NOMO-1 treated with DMSO at 0.1 percent for 48 hours (cell line): ENCODE measurements at regions not wholly inside any gene's neighbourhood (a gene's known extent, or its start where the extent isn't known, plus 50 kb on each side); places are given as distances from the start of the nearest gene placed in this dataset.
"Not testable (repeated sequence)": the region's sequence is repeated elsewhere in the genome, so short reads cannot be mapped to it uniquely, and the experiment has no call there.

ENCODE experiments used
- DNase-seq: peaks from one replicate; lab custom pipeline; 2025; ENCODE audit not compliant: unreplicated experiment; lab: John Stamatoyannopoulos, UW

DNA sequence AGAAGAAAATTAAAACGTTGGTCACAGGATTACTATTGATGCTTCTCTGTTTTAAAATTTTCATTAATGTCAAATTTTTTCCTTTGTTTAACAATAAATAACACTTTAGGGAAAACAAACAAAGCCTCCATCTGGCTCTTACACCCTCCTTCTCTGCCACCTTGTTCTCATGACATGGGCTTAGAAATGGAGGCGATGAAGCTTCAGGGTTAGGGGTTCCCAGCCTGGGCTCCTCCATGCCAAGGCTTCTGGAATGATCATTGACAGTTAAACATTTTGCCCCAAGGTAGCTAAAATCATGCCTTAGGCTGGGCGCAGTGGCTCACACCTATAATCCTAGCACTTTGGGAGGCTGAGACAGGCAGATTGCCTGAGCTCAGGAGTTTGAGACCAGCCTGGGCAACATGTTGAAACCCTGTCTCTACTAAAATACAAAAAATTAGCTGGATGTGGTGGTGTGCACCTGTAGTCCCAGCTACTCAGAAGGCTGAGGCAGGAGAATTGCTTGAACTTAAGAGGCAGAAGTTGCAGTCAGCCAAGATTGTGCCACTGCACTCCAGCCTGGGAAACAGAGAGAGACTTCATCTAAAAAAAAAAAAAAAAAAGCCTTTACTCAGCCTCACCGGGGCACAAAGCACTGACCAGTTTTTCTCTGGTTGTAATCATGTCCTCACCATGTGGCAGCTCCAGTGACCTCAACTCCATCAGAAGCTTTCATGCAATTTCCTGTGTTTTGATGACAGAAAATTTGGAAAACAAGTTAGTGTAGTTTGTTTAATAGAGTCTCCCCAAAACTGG is 125.1 kb downstream of the MYCN start:
- DNase-seq: not testable (repeated sequence)

GRCh38 chr2:16064745-16065144 is 124.4 kb downstream of the MYCN start:
- DNase-seq: no peak

- no peak for DNase-seq
Observed at GRCh38 chr2:16063955-16064633, 123.7 kb downstream of the MYCN start.

DNA sequence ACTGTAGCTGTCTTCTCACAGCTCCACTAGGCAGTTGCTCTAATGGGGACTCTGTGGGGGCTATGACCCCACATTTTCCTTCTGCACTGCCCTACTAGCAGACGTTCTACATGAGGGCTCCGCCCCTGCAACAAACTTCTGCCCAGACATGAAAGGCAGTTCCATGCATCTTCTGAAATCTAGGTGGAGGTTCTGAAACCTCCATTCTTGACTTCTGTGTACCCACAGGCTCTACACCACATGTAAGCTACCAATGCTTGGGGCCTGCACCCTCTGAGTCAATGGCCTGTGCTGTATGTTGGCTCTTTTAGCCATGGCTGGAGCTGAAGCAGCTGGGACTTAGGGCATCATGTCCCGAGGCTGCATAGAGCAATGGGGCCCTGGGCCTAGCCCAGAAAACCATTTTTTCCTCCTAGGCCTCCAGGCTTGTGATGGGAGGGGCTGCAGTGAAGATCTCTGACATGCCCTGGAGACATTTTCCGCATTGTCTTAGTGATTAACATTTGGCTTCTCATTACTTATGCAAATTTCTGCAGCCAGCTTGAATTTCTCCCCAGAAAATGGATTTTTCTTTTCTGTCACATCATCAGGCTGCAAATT is 123.0 kb downstream of the MYCN start:
- DNase-seq: no peak

- DNase-seq: no peak
Observed at GRCh38 chr2:16062471-16063250, 122.3 kb downstream of the MYCN start.

DNA sequence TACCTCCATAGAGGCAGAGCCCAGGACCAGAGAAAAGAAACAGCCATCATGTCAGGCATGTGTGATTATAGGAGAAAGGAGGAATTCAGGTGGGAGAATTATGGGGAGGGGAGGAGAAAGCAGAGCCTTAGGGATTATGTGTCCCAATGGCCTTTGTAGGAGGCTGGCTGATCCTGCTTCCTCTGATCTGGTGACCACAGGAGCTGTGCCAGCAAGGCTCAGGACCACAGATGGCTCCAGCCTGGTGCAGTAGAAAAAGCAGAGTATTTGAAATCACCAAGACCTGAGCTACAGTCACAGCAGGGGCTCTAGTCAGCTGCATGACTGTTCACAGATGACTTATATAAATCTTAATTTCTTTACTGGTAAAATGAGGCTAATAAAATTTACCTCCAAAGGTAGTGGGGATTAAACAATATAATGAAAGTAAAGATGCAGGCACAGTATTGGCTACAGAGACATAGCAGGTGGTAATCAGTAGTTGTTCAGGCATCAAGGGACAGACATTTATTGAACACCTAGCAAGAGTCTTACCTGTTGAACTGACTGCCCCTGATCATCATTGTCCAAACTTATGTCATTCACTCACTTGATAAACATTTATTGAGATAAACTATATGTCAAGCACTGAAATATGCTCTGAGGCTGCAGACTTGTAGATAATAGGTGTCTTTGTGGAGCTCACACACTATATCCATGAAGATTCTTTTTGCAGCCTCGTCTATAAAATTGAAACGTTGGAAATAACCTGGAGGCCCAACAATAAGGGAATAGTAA is 121.3 kb downstream of the MYCN start:
- DNase-seq: no peak

GRCh38 chr2:16060936-16061338 is 120.6 kb downstream of the MYCN start:
- no peak for DNase-seq

DNA sequence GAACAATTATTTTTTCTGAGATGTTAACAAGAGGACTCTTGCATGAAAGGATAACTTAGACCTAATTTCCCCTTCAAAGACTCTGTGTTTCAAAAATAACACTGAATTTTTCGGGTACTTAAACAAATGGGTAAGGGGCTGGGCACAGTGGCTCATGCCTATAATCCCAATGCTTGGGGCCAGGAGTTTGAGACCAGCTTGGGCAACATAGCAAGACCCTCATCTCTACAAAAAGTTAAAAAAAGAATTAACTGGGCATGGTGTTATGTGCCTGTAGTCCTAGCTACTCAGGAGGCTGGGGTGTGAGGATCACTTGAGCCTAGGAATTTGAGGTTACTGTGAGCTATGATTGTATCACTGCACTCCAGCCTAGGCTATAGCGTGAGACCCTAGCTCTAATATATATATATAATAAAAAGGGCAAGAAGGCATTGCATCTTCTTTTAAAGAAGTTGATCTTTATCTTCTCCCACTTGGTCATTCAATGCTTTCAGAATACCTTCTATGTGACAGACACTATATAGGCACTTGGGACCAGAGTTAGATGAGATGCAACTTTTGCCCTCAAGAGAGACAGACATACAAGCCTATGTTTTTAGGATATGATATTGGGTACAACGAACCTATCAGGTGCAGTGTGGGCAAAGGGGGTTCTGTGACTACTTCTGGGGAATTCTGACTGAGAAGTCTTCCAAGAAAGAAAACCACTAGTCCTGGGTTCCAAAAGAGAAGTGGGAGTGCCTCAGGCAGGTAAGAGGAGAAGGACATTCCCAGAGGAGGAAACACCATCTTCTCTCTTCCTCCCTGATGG is 120.0 kb downstream of the MYCN start:
- no peak for DNase-seq

DNA sequence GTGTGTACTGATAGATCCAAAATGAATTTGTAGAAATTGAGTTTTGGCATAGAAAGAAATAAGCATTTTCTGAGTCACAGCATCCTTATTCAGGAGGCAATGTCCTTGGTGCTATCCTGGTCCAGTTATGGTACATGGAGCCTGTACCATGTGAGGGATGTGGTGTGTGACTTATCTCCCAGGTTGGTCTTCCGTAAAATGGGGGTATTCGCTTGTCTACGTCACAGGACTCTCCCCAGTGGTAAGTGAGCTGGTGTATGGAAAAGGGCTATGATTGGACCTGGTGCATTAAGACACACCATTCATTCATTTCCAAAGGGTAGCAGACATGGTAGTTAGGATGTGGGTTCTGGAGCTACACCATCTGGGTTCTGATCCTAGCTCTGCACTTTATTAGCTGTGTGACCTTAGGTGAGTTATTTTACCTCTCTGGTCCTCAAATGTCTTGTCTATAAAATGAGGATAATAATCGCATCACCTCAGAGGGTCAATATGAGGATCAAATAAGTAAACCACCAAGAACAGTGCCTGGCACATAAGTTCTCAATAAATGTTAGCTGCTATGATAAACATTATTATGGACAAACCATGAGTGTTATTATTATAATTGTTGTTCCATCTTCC is 119.2 kb downstream of the MYCN start:
- no peak for DNase-seq

DNA sequence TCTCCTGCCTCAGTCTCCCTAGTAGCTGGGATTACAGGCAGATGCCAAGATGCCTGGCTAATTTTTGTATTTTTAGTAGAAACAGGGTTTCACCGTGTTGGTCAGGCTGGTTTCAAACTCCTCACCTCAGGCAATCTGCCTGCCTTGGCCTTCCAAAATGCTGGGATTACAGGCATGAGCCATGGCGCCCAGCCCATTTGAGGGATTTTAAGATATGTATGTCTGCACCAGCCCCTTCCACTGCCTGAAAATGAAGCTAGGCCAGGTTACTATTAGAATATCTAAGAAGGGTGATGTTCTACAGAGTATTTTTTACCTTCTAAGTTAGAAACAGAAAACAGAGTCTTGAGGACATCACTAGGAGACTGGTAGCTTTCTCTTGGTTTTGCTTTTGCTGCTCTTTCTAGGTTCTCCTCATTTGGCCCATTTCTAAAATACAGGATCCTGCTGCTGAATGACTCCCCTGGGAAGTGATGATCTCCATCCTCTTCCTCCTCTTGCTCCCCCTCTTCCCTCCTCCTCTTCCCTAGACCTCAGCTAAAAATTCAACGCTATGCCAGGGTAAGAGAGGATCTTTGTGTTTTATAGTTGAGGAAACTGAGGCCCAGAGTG is 118.5 kb downstream of the MYCN start:
- no peak for DNase-seq

DNA sequence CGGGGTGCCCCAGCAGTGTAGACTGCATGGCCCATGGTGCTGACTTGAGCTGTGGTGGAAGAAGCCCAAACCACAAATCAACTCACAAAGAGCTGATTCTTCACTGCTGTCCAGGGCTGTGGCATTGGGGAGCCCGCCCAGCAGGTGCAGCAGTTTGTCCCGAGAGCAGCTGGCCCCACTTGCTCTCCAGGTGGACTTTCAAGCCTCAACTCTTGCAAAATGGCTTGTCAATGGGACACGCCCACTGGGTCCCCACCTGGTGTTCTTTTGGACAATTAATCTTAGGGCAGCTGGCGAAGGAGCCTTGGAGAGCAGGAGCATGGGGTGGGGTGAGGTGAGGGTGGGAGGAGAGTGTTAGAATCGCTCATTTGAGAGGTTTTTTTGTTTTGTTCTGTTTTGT is 117.9 kb downstream of the MYCN start:
- DNase-seq: no peak

- DNase-seq: no peak
Observed at GRCh38 chr2:16057661-16058060, 117.3 kb downstream of the MYCN start.

DNA sequence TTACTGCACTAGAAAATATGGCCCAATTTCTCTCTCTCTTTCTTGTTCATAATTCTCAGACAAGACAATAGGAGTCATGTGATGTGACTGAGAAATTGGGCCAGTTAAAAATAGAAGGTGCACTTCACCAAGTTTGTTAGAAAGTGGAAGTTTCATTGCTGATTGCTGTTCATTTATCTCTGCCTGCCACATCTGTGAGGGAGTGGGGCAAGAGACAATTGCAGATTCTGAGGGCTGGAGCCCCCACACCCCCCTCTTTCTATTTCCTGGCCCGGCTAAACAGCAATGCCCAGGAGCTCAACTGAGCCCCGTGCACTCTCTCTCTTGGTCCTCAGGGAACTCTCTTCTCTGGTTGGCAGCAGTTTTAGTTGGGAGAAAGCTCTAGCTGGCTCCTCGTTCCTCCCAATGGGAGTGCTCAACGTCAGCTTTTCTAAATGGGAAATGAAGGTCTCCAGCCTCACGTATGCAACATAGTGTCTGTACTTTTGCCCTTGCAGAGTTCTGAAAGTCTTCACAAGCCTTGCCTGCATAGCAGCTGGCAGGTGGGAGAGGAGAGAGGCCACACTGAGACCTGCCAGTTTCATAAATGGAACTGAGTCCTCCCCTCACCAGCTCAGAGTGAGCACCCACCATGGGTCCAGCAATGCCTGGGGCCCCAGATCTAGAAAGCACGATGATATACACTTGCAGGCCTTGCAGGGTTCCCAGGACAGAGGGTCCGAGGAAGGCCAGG is 115.7 kb downstream of the MYCN start:
- DNase-seq: peak; percentile 83

GRCh38 chr2:16053437-16054257 is 113.3 kb downstream of the MYCN start:
- no peak for DNase-seq

DNA sequence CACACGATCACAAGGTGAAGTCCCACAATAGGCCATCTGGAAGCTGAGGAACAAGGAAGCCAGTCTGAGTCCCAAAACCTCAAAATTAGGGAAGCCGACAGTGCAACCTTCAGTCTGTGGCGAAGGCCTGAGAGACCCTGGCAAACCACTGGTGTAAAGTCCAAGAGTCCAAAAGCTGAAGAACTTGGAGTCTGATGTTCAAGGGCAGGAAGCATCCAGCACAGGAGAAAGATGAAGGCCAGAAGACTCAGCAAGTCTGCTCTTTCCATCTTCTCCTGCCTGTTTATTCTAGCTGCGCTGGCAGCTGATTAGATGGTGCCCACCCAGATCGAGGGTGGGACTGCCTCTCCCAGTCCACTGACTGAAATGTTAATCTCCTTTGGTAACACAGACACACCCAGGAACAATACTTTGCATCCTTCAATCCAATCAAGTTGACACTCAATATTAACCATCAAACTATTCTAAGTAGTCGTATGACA is 112.3 kb downstream of the MYCN start:
- not testable (repeated sequence) for DNase-seq

- DNase-seq: no peak
Observed at GRCh38 chr2:16051841-16052564, 111.7 kb downstream of the MYCN start.
